OCI-M2 (cell line): ENCODE measurements at regions not wholly inside any gene's neighbourhood (a gene's known extent, or its start where the extent isn't known, plus 50 kb on each side); places are given as distances from the start of the nearest gene placed in this dataset.

Experiments used
- DNase-seq: peaks from one replicate; lab custom pipeline; 2025; ENCODE audit not compliant: unreplicated experiment; lab: John Stamatoyannopoulos, UW

DNA sequence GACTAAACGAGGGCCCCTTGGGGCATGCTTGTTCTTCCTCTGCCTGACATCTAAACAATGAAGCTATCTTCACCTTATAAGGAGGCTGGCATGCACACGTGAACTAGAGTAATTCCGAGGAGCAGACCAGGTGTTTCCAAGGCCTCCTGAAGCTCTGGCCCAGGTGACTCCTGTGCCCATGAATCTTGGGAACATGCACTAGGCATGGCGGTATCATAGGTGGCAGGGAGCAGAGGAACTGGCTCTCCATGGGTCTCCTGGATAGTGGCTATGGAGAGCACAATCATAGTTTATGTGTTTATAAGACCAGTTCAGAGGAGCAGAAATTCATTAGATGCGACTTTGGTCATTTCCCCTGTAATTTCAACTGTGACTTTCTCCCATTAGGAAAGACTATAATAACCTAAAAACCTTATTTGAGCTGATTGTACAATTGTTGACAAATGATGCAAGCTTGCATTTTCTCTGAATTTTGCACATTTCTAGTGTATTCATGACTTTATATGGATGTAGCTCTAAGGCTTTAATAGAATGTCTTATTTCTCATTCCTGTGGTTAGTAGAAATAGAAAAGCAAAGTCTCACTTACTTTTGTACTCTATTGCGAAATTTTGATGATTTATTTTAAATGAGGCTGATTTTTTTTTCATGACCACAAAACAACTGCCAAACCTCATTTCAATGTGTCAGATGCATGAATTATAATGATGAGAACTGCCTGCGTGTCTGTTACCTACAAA is 135.3 kb upstream of the RPS23 start:
- no peak for DNase-seq

DNA sequence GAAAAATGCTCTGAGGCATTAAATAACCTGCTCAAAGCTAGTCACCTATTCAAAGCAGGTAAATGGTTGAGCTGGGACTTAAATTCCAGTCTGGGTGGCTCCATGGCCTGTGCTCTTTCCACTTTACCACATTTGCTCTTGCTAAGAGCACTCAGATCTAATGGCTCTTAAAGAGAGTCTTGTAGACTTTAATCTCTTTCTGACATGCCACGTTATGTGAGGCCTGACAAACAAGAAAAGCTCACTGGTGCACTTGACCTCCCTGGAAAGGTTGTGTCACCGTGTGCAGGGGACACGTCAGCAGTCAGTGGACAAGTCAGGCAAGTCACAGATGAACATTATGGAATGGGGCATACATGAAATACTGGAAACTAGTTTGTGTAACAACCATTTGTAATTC is 129.9 kb upstream of the RPS23 start:
- DNase-seq = no peak

DNA sequence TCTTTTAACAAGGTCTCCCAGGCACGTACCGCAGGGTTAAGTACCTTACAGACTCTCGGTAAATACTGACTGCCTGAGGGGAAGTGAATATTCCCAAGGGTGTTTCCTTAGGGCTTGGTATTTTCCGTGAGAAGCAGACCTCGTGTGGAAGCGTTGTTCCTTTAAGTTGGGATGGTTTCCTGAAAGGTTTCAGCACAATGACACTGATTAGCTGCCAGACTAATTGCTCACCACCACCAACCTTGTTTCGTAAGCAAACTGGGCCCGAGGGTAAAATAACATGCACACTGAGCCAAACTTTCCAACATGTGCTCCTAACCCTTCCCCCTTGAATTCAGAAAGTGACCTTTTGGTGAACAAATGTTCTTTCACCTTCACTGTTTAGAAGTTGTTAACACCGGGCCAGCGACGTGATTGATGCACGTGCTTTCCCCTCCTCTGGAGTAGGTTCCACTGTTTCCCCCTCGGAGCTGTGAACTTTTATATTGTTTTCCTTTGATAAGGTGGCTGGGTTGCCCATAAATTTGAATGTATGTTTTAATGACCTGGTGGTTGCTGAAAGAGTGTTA is 128.1 kb upstream of the RPS23 start:
- no peak for DNase-seq

DNA sequence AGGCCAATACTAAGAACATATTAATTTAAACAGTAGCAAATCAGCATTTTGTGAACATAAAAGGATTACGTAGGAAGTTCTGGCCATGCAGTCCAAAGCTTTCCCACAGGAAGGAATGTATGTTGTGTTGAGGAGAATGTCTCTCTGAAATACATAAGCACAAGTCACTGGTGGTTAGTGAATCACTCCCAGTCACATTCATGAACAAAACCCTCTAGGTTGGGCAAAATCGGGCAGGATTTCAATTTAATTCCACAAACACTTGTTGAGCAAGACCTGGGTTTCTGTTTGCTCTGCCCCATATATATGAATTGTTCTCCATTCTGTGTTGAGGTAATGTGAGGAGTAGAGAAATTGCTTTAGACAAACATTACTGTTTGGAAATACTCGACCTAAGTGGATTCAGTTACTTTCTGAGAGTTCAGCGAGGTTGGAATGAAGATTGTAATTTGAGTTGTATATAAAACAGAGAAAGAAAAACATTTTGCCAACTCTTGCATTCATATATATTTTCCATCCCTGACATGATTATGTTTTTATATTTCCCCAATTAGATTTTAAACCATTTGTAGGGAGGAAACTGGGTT is 127.6 kb upstream of the RPS23 start:
- DNase-seq = no peak

DNA sequence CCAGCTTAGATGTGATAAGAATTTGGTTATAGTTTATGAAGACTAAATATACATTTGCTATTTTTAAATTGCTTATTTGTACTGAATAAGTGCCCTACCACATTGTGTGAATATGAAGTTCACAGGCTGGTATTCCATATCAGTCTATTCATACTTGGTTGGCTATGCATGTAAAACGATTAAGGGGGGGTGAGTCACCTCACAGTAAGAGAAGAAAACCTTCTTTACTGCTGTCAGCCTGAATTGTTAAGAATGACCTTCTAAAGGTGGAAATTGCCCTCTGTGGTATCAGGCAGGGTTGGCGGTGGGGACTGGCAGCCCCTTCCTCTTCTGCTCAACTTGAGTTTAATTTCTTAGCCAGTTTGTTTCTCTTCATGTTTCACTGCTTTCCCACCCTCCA is 127.0 kb upstream of the RPS23 start:
- no peak for DNase-seq

DNA sequence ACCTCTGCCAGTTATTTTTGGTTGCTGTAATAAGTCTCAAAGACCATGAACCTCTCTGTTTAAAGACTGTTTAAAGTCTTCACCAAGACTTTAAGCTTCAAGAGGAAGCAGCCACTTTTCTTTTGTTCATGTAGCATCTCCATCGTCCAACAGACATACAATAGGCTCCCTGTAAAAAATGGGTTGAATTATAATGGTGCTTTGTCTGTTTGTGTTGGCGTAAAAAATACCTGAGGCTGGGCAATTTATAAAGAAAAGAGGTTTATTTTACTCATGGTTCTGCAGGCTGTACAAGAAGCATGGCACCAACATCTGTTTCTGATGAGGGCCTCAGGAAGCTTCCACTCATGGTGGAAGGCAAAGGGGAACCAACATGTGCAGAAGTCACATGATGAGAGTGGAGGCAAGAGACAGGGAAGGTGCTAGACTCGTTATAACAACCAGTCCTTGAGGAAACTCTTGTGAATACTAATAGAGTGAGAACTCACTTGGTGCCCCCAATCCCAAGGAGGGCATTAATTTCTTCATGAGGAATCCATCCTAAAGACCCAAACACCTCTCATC is 126.3 kb upstream of the RPS23 start:
- no peak for DNase-seq

DNA sequence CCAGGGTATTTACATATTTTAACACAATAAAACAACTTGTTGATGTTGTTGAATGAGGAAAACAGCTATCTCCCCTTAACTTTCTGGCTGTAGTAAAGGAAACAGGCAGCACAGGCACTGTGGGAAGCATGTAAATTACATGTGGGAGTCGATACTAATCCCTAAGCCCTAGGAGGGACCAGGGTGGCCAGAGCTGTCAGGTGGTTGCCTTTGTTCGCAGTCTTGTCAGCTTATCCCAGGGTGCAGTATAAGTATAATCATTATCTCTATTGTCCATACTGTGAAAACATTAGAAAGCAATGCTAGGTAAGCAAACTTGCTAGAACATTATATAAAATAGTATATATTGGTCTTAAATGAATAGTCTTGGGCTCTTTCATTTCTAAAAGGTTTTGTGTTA is 125.6 kb upstream of the RPS23 start:
- no peak for DNase-seq

DNA sequence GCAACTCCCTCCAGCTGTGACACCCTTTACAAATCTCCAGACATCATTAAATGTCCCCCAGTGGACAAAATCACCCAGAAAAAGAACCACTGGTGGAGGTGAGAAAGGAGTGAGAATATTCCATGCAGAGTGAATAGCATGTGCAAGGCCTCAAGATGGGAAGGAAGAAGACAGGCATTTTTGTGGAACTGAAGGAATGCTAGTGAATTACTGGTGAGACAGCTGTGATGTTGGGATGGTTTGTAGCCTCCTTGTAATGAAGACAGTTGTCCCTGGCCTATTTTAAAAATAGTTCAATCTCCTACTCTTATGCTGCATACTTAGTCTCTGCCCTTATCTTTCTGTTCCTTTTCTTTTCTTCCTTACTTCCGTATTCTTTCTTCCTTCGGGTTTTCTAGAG is 124.9 kb upstream of the RPS23 start:
- no peak for DNase-seq

DNA sequence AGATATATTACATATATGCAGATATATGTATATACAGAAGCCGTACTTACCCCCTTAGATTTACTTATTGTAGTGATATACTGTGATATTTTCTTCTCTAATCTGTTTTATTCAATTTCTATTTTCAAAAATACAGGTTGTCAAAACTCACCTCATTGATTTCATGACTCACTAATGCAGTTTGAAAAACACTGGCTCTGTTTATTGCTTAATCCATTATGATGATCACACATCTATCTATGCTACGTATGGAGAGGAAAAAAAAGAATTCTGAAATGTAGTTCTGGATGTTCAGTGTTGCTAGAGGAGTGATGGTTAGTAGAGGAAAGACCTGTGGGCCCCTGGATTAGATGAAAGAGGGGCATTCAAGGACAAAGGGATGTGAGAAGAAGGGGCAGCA is 121.0 kb upstream of the RPS23 start:
- no peak for DNase-seq

DNA sequence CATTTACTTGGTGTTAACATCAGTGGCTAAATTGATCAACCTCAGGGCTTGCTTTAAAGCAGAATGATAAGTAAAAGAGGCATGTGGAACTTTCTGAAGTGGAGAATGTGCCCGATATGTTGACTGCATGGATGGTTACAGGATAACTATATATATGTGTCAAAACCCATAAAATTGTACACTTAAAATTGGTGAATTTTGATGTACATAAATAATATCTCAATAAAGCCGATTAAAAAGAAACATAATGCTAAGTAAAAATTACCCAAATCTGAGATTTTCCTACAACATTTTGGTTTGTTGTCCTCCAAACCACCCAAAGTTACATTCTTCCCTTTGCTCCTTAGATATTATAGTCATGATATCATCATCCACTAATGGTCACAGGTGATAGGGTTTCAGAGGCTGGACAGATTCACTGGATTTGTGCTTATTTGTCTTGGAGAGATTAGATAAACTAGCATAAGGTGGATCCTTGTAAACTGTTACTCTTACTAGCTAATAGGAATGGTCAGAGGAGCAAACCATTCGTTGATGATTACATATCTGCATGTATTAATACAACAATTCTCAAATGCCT is 119.7 kb upstream of the RPS23 start:
- no peak for DNase-seq

DNA sequence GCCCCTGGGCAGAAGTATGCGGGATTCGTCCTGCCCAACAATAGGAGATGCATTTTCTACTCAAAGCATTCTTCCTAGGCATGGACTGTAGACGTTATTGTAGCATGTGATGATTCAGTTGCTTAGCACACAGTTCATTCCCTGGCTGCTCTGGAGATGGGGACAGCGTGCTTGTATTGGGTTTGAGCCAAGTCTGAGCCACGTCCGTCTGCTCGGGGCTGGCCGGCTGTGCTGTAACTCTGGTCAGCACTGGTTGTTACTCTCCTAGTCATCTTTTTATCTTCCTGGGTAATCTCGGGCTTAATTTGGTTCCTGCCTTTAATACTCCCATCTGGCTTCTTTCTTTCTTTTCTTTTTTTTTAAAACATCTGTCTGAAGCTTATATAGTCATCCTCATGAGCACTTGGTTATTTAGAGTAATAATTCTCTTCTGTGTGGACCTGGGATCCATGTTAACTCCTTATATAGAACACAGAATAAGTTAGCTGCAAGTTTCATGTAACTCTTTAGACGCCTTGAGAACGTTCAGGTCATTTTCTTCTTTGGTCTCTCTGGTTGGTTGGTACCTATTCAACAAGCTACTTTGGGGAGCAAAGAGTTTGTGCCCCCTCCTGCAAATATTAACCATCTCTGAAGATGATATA is 118.8 kb upstream of the RPS23 start:
- no peak for DNase-seq

DNA sequence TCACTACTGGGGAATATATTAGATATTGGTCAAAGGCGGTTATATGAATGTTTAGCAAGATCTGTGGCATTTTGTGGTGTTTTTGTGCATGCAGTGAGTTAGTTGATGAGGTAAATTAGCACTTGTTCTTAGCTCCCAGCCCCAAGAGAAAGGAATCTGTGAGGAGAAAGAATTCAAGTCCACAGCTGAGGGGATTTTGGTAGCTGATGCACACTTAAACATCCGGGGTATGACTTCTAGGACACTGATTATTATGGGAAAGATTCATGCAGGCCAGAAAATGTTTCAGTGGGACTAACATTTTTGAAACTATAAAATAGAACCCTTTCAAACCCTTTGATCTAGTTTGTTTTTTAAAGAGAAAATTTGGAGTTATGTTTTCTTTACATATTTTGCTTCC is 118.2 kb upstream of the RPS23 start:
- no peak for DNase-seq

DNA sequence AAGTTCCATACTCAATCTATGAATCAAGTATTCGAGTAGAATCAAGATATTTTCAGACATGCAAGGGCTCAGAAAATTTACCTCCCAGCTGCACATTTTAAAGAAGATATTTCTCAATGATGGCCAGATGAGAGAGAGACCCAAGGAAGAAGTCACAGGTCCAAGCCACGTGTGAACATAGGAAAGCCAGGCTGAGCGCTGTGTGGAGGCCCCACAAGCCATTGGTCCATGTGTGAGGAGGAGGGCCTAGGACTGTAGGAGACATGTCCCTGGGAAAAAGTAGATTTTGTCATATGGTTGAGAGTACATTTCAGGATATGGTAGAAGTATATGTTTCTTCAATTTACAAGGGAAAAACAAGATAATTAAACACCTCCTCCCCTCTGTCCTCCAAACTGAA is 115.8 kb upstream of the RPS23 start:
- DNase-seq = no peak

DNA sequence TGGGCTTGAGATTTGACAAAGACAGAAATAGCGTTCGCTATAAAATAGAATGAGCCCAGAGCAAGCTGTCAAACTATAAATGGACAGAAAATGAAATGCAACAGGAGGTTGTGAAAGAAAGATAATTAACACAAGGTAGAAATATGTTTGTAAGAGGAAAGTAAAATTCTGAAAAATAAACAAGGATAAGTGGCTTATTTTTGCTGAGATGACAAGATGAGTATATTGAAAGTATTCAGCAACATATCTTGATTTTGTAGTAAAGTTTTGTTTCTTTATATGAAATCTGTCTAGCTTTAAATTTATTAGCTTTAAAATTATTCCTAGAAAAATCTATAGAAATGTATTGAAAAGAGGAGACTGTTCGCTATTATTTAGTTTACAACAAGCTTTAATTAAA is 111.9 kb upstream of the RPS23 start:
- DNase-seq = no peak

DNA sequence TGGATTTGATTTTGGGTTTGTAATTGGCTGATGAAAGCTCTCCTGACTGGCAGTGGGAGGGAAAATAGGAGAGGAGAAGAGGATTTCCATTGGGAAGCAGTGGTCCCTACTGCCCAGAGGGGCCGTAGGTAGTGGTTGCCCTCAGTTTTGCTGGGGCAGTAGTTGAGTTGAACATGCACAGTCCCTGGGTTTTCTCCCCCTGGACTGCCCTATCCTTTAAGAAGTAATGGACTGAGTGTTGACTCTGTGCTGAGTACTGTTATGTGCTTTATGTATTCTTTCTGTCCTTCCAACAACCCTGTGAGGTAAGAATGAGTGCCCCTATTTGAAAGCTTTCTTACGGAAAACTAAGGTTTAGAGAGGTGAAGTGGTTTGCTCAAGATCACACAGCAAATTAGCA is 111.2 kb upstream of the RPS23 start:
- DNase-seq = no peak

DNA sequence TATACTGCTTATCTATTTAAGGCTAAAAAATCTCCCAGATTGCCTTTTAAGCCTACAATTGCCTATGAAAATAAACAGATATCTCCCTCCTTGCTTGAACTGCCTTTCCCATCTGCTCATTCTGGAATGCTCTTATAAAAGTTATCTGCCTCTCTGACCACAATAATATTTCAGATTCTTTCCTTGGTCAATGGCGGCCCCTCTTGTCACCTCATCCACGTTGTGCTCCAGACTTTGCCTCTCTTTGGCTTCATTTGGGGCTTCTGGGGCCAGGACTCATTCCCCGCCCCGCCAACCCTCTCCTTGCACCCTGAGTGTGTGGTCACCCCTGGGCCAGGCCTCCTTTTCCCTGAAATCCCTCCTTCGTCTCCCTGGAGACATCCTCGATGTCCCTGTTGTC is 110.0 kb upstream of the RPS23 start:
- DNase-seq = no peak

DNA sequence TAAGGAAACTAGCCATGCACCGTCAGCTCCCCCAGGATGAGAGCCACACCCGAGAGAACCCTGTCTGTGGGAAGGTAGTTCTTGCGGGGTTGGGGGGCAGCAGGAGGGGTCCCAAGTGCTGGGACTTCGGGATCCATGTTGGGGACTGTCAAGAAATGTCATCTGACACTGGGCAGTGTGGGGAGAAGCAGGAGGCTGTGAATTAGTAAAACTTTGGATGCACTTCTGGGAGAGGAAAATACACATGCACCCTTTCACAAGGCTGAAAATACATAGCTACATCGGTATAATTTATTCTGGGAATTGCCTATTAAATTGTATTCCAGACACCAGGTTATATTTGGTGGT is 109.6 kb upstream of the RPS23 start:
- no peak for DNase-seq

DNA sequence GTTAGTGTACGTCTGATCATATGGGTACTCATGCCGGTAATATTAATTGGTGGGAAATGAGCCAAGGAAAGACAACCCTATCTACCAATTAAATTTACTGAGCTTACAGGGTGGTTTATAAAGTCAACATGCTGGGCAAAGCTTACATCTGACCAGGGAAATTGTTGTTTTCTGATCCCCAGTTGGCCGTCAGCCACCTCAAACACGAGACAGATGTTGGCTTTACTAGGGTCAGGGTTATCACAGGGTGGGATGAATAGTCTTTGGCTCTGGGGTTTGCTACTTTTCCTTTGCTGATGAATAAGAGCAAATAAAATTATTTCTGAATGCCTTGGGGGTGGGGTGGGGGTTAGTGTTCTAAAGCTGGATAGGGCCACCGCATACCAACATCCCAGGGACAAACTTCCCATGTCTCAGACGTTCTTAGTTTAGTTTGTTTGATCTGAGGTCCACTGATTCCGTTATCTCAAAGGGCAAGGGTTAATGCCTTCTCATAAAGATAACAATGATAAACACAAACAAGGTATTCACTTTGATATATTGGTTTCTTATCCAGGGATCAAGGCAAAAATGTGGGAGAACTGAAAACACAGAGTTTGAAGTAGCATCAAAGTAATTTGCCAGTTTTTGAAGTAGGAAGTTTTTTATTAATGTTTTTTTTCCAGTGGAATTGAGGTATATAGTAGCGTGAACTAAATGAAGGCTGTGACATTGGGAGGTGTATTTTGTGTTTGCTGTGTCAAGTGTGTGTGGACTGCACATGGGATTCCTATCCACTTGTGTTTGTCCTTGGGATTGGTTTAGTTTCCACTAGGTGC is 109.1 kb upstream of the RPS23 start:
- no peak for DNase-seq

DNA sequence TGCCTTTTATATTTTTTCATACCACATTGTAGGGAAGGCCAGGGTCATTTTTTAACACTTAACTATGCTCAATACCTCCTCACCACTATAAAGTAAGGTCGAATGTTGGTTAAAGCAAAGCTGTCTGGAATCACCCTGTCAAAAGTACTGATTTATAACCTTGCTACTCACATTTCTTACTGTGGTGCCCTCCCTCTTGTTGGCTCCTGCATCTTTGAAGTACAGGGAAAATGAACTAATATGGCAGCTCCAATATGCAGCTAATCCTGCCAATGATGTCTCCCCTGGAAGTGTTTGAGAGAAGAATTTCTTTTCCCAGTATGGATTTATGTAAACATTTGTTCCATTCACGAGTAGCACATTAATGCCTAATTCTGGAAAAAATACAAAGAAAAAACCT is 108.4 kb upstream of the RPS23 start:
- DNase-seq = no peak

DNA sequence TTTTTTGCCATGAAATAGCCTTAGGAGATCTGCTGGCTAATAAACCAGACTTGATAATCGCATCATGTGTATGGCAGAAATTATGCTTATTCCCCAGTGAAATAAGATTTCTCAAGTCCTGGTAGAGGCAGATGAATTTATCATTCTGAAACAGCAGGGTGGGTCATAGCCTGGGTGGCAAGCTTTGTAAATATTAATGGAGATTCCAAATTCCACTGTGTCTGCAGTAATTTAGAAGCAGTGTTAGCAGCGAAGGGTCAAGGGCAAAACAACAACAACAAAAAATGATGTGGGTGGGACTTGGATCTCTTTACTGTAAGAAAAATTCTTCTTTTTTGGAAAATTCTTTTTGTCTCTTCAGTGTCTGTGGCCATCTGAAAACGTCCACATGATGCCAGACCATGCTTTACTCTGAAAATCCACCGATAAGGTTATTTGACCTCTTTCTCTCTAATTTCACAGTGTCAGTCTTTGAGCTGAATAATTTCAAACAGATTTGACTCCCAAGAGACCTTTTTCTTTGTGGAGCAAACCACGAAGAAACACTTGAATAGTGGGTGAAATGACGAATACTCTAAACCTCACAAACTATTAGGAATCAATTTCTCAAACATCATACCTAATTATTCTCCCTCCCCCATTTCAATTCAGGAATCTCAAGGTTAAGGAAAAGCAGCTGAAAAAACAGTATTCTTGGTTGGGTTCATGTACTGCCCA is 106.0 kb upstream of the RPS23 start:
- no peak for DNase-seq
